MM.1S (cell line): ENCODE measurements at regions not wholly inside any gene's neighbourhood (a gene's known extent, or its start where the extent isn't known, plus 50 kb on each side); places are given as distances from the start of the nearest gene placed in this dataset.

Experiments
- DNase-seq: peaks from one replicate; pipeline ENCODE4 v3.0.0-alpha.2; 2015
- H2AFZ ChIP-seq: fragments of 300-600 bp; sonication (generic); 2 replicates; pipeline ENCODE4 v1.6.0; 2016; ENCODE audit warnings: antibody characterized with exemption, low read length
- H3F3A ChIP-seq: fragments of 300-600 bp; sonication (generic); 2 replicates; pipeline ENCODE4 v1.6.1; 2016; ENCODE audit warnings: mild to moderate bottlenecking, antibody characterized with exemption, low read length, moderate library complexity, mixed read lengths; ENCODE audit not compliant: insufficient read depth
- H3K27ac ChIP-seq: fragments of 300-600 bp; sonication (generic); 2 replicates; pipeline ENCODE4 v1.5.1; 2016; ENCODE audit warnings: mild to moderate bottlenecking, low read length
- H3K27me3 ChIP-seq: fragments of 300-600 bp; sonication (generic); replicated peaks from 2 replicates; pipeline ENCODE4 v1.6.0; 2016; ENCODE audit warnings: low read length; ENCODE audit not compliant: insufficient read depth
- H3K36me3 ChIP-seq: fragments of 300-600 bp; sonication (generic); replicated peaks from 2 replicates; pipeline ENCODE4 v1.6.1; 2016; ENCODE audit warnings: mild to moderate bottlenecking, low read length, mixed read lengths; ENCODE audit not compliant: insufficient read depth
- H3K4me1 ChIP-seq: fragments of 300-600 bp; sonication (generic); 2 replicates; pipeline ENCODE4 v1.6.1; 2016; ENCODE audit warnings: low read length, mixed read lengths
- H3K4me2 ChIP-seq: fragments of 300-600 bp; sonication (generic); 2 replicates; pipeline ENCODE4 v1.6.0; 2016; ENCODE audit warnings: low read depth, low read length
- H3K4me3 ChIP-seq: fragments of 300-600 bp; sonication (generic); 2 replicates; pipeline ENCODE4 v1.5.1; 2016; ENCODE audit warnings: low read length, mixed read lengths
- H3K79me2 ChIP-seq: fragments of 300-600 bp; sonication (generic); 2 replicates; pipeline ENCODE4 v1.6.1; 2016; ENCODE audit warnings: mixed run types, low read length, mixed read lengths
- H3K9ac ChIP-seq: fragments of 300-600 bp; sonication (generic); 2 replicates; pipeline ENCODE4 v1.6.1; 2016; ENCODE audit warnings: low read length, mixed read lengths
- H3K9me2 ChIP-seq: fragments of 300-600 bp; sonication (generic); replicated peaks from 2 replicates; pipeline ENCODE4 v1.6.1; 2016; ENCODE audit warnings: mild to moderate bottlenecking, low read length, mixed read lengths; ENCODE audit not compliant: insufficient read depth
- H3K9me3 ChIP-seq: fragments of 300-600 bp; sonication (generic); replicated peaks from 2 replicates; pipeline ENCODE4 v1.6.1; 2016; ENCODE audit warnings: mild to moderate bottlenecking, low read length, mixed read lengths; ENCODE audit not compliant: insufficient read depth
- H4K20me1 ChIP-seq: fragments of 300-600 bp; sonication (generic); 2 replicates; pipeline ENCODE4 v1.6.1; 2016; ENCODE audit warnings: mild to moderate bottlenecking, low read length, moderate library complexity, mixed read lengths; ENCODE audit not compliant: insufficient read depth
- EZH2 ChIP-seq: fragments of 300-600 bp; sonication (generic); optimal IDR thresholded peaks from 2 replicates; pipeline ENCODE3; 2017; ENCODE audit warnings: low read depth, mild to moderate bottlenecking, antibody characterized with exemption, low read length, mixed read lengths
- EZH2phosphoT487 ChIP-seq: fragments of 300-600 bp; sonication (generic); IDR thresholded peaks from 2 replicates; pipeline ENCODE4 v1.6.1; 2018; ENCODE audit warnings: antibody characterized with exemption, low read length
- TF ChIP-seq, protein P1 (sequence below): fragments of 300-600 bp; sonication (generic); IDR thresholded peaks from 2 replicates; pipeline ENCODE4 v1.5.1; 2016; ENCODE audit warnings: antibody characterized with exemption, low read length, mixed read lengths

DNA sequence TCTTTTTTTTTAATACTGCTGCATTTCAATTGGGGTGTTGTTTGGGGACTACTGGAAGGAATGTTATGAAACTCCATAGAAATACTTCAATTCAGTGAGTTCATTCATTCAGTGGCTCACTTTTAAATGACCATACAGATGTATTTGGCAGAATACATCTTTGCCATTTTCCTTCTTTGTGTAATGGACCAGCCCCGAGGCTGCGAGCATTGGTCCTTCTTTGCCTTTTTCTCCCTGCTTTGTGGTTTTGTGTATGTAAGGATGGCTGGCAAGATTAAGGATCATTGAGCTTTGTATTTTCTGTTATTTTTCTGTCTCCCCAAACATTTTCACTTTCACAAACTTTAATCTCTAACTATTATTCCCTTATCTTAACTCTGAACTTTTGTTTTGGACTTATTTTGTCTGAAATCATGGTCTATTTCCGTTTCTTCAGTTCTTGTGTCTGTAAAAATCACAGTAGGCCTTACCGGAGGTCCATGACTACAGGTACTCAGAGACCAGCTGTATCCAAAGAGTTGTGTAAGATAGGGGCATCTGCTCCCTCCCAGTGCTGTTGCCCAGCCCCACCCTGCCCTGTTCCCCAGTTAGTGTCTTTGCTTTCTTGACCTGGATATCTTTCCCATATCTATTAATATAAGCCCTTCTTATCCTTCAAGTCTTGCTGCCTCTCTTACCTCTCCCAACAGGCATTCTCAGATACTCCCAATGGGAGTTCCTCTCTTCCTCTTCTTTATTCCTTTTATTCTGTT is 154.3 kb upstream of the DMRT1 start:
- Histone ChIP-seq H3K9ac (no peak overlapping the region), H3K4me3 (no peak overlapping the region), H3K27me3 (no peaks in the 10 kb centered on the region), H2AFZ (no peak overlapping the region), H3K4me2 (no peak overlapping the region), H3K79me2 (no peaks in the 10 kb centered on the region), H3K36me3 (no peaks in the 10 kb centered on the region), H4K20me1 (no peaks in the 10 kb centered on the region), H3K27ac (no peak overlapping the region), H3F3A (no peaks in the 10 kb centered on the region), H3K4me1 (no peaks in the 10 kb centered on the region), H3K9me2 (no peaks in the 10 kb centered on the region), H3K9me3 (no peaks in the 10 kb centered on the region)
- TF ChIP-seq EZH2 (no peak), EZH2phosphoT487 (no peak)
- TF ChIP-seq, protein P1, sequence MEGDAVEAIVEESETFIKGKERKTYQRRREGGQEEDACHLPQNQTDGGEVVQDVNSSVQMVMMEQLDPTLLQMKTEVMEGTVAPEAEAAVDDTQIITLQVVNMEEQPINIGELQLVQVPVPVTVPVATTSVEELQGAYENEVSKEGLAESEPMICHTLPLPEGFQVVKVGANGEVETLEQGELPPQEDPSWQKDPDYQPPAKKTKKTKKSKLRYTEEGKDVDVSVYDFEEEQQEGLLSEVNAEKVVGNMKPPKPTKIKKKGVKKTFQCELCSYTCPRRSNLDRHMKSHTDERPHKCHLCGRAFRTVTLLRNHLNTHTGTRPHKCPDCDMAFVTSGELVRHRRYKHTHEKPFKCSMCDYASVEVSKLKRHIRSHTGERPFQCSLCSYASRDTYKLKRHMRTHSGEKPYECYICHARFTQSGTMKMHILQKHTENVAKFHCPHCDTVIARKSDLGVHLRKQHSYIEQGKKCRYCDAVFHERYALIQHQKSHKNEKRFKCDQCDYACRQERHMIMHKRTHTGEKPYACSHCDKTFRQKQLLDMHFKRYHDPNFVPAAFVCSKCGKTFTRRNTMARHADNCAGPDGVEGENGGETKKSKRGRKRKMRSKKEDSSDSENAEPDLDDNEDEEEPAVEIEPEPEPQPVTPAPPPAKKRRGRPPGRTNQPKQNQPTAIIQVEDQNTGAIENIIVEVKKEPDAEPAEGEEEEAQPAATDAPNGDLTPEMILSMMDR = no peak
- DNase-seq = no peak

GRCh38 chr9:687994-688393 is 153.5 kb upstream of the DMRT1 start:
- no peaks in the 10 kb centered on the region for H3K9me2 ChIP-seq
- H3K79me2 ChIP-seq = no peaks in the 10 kb centered on the region
- H3K9me3 ChIP-seq = no peaks in the 10 kb centered on the region
- no peak overlapping the region for H3K27ac ChIP-seq
- no peaks in the 10 kb centered on the region for H3K27me3 ChIP-seq
- no peak overlapping the region for H3K9ac ChIP-seq
- H3K4me3 ChIP-seq = no peak overlapping the region
- H4K20me1 ChIP-seq = no peaks in the 10 kb centered on the region
- no peaks in the 10 kb centered on the region for H3F3A ChIP-seq
- no peak for TF ChIP-seq EZH2phosphoT487
- TF ChIP-seq, protein P1 = no peak
- TF ChIP-seq EZH2 = no peak
- no peak overlapping the region for H2AFZ ChIP-seq
- H3K36me3 ChIP-seq = no peaks in the 10 kb centered on the region
- no peak overlapping the region for H3K4me2 ChIP-seq
- H3K4me1 ChIP-seq = no peaks in the 10 kb centered on the region
- DNase-seq = no peak

GRCh38 chr9:690517-691111 is 150.9 kb upstream of the DMRT1 start:
- no peak for TF ChIP-seq EZH2phosphoT487
- TF ChIP-seq, protein P1 = no peak
- TF ChIP-seq EZH2 = no peak
- no peak overlapping the region for H2AFZ ChIP-seq
- no peak overlapping the region for H3K9ac ChIP-seq
- no peak overlapping the region for H3K4me2 ChIP-seq
- H4K20me1 ChIP-seq = no peaks in the 10 kb centered on the region
- no peak for DNase-seq
- no peaks in the 10 kb centered on the region for H3K4me1 ChIP-seq
- no peak overlapping the region for H3K27ac ChIP-seq
- no peaks in the 10 kb centered on the region for H3K9me2 ChIP-seq
- H3K4me3 ChIP-seq = no peak overlapping the region
- H3F3A ChIP-seq = no peaks in the 10 kb centered on the region
- H3K79me2 ChIP-seq = no peaks in the 10 kb centered on the region
- H3K36me3 ChIP-seq = no peaks in the 10 kb centered on the region
- H3K9me3 ChIP-seq = no peaks in the 10 kb centered on the region
- no peaks in the 10 kb centered on the region for H3K27me3 ChIP-seq
